HG03039 (cell line): ENCODE measurements at regions not wholly inside any gene's neighbourhood (a gene's known extent, or its start where the extent isn't known, plus 50 kb on each side); places are given as distances from the start of the nearest gene placed in this dataset.
"Not testable (repeated sequence)": the region's sequence is repeated elsewhere in the genome, so short reads cannot be mapped to it uniquely, and the experiment has no call there.

Experiments used
- ATAC-seq: cut with Tn5 transposase; IDR thresholded peaks from one replicate; pipeline ENCODE4 v1.9.1; 2021; ENCODE audit warnings: mild to moderate bottlenecking, moderate library complexity; ENCODE audit not compliant: unreplicated experiment

- ATAC-seq: no peak
These were observed 120.0 kb downstream of the GALR1 start for GRCh38 chr18:77369644-77370043.

GRCh38 chr18:77373730-77374445, 124.2 kb downstream of the GALR1 start:
- no peak for ATAC-seq

GRCh38 chr18:77374446-77374805, 124.8 kb downstream of the GALR1 start:
- no peak for ATAC-seq

GRCh38 chr18:77376043-77376732, 126.5 kb downstream of the GALR1 start:
- no peak for ATAC-seq

DNA sequence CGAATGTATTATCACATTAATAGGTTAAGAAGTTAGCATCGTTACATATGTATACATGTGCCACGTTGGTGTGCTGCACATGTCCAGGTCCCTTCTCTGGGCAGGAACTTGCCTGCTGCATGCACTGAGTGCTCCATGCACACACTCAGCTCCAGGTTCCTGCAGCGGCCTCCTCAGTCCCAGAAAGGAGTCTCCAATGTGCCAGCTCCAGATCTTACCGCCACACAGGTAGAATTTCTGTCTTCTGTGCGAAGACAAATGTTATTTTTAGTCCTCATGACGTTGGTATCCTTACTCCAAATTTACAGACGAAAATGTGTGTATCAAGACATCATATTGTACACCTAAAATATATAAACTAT, 127.1 kb downstream of the GALR1 start:
- no peak for ATAC-seq

DNA sequence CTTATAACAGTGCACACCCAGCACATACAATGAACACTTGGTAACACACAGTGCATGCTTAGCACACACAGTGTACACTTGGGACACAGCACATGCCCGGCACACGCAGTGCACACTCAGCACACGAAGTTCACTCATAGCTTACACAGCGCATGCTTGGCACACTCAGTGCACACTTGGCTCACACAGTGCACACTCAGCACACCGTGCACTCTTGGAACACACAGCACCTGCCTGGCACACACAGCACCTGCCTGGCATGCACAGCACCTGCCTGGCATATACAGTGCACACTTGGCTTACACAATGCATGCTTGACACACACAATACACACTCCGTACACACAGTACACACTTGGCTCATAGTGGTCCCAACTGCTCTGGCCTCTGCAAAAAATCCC, 128.2 kb downstream of the GALR1 start:
- ATAC-seq: no peak

DNA sequence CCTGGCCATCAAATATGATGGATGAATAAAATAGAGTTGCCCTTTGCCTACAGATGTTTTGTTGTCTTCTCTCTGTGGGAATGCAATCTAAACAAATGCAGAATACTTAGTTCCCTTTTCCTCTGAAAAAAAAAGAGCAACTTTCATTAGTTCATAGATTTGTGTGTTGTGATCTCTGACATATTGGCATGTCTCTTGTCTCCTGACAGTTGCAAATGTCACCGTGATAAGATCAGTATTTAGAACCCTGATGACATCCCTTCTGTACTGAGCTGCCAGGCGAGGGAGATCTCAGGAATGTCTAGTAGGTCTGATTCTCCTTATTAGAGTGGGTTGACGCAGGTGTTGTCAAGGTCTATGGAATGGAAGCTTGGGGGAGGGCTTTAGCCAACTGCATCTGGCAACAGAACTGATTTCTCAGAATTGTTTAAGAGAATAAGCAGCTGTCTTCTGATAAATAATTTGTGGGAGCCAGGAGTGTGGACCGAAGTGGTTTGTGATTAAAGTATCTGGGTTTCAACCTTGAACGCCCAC, 130.4 kb downstream of the GALR1 start:
- no peak for ATAC-seq

DNA sequence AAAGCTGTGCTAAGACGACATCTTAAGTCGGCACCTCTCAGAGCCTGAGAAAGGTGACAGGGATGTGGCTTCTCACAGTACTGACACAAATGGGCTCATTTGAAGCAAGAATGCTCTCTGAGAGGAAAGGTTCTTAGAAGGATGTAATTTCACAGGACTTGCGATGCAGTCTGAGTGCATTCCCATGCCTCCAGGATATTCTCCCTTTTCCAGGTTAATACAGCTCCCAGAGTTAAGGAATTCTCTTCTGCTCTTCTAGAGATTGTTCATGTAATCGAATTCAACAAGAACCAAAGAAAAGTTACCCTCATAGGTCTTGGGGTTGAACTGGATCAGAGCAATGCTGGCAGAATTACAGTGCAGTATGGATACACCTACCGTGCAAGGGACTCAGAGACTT, 131.0 kb downstream of the GALR1 start:
- no peak for ATAC-seq

- no peak for ATAC-seq
These were observed 142.7 kb downstream of the GALR1 start for GRCh38 chr18:77392321-77392720.

DNA sequence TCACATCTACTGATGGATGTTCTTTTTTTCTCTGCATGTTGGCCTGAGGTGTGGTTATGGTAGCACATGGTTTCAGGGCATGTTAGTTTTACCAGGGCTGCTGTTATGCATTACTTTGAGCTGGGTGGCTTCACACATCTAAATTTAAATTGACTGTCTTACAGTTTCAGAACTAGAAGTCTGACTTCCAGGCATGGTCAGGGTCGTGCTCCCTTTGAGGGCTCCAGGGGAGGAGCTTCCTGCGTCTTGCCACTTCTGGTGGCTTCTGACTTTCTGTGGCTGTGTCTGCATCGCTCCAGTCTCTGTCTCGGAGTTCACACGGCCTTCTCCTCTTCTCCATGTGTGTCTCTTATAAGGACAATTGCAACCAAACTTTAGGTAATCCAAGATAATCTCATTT, 143.9 kb downstream of the GALR1 start:
- ATAC-seq: no peak

DNA sequence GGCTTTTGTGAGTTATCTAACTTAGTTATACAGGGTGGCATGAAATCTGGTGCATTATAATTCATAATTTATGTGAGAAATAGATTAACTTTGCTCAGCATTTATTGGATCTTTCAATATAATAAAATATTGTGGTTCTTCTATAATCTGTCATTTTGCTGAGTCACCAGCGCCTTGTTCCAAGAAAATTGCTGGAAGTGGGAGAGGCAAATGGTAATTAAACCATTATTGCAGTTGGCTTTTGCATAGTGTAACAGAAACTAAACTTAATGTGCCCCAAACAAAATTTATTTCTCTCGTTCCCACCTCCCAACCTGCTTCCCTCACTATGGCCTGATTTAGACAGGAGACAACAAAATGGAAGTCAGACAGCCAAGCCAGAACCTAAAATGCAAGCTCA, 146.3 kb downstream of the GALR1 start:
- no peak for ATAC-seq

DNA sequence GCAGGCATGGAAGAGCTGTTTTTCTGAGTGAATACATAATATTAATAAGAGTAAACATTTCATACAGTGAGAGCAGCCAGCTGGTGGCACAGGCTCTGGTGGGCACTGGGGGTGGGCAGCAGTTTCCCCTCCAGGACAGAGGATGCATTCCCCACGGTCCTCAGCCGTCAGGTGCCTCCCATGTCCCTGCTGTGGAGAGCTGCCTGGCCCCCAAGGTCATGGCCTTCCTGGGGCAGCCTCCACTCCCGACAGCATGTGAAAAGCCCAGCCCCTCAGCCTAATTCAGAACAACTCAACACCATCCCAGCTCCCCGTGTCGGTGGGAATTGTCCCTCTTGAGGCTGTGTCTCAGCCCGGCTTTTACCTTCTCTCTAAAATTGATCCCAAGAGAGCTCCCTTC, 147.4 kb downstream of the GALR1 start:
- ATAC-seq: no peak

- no peak for ATAC-seq
These were observed 148.0 kb downstream of the GALR1 start for GRCh38 chr18:77397617-77398016.

- no peak for ATAC-seq
These were observed 150.9 kb downstream of the GALR1 start for GRCh38 chr18:77400561-77400960.

- no peak for ATAC-seq
These were observed 151.5 kb downstream of the GALR1 start for GRCh38 chr18:77401173-77401572.

GRCh38 chr18:77403969-77404535, 154.4 kb downstream of the GALR1 start:
- ATAC-seq: no peak

DNA sequence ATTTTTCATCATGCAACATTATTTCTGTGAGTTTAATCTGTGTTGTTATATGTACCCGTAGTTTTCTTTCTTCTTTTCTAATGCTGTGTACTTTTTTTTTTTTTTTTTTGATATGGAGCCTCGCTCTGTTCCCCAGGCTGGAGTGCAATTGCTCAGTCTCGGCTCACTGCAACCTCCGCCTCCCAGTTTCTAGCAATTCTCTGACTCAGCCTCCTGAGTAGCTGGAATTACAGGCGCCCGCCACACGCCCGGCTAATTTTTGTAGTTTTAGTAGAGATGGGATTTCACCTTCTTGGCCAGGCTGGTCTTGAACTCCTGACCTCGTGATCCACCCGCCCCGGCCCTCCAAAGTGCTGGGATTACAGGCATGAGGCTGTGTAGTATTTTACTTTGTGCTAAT, 155.4 kb downstream of the GALR1 start:
- ATAC-seq: no peak

- no peak for ATAC-seq
These were observed 158.1 kb downstream of the GALR1 start for GRCh38 chr18:77407733-77408132.

DNA sequence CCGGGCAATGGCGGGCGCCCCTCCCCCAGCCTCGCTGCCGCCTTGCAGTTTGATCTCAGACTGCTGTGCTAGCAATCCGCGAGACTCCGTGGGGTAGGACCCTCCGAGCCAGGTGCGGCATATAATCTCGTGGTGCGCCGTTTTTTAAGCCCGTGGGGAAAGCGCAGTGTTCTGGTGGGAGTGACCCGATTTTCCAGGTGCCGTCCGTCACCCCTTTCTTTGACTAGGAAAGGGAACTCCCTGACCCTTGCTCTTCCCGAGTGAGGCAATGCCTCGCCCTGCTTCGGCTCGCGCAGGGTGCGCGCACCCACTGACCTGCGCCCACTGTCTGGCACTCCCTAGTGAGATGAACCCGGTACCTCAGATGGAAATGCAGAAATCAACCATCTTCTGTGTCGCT, 171.9 kb downstream of the GALR1 start:
- ATAC-seq: not testable (repeated sequence)

- ATAC-seq: no peak
These were observed 173.6 kb downstream of the GALR1 start for GRCh38 chr18:77422974-77423867.

DNA sequence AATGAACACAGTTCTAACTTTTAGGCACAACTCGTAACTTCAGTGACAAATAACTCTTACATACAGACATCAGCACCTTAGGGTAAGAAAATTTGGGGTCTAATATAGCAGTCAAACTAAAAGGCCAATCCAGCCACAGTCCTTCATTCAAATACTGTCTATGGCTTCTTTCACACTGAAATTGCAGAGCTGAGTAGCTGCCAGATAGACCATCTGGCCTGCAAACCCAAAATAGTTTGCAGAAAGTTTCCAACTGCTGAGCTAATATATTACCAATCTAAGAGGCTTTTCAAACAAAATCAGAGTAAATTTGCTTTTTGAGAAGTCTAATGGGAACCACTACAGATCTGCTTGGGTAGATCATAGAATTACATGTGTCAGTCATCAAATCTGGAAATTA, 183.4 kb downstream of the GALR1 start:
- no peak for ATAC-seq
